IMR-90 (cell line): ENCODE measurements at regions not wholly inside any gene's neighbourhood (a gene's known extent, or its start where the extent isn't known, plus 50 kb on each side); places are given as distances from the start of the nearest gene placed in this dataset.

Experiments
- ATAC-seq: fragments of 200-7000 bp; cut with Tn5 transposase; 2 replicates; pipeline ENCODE4 v1.9.1; 2020; ENCODE audit warnings: low read depth, mild to moderate bottlenecking, moderate library complexity
- BruUV-seq: library from RNA; stranded (reverse); fragments of 400-500 nt; replicated peaks from 2 replicates; lab custom pipeline; 2021; lab: Mats Ljungman, UMichigan
- CTCF ChIA-PET: fragments of 300-600 bp; formaldehyde crosslinking; extraction: SDS; loops from one replicate; lab custom pipeline; 2021; ENCODE audit warnings: antibody characterized with exemption; lab: Yijun Ruan, JAX
- POLR2A ChIA-PET: fragments of 300-600 bp; sonication (Branson Sonifier 250); formaldehyde crosslinking; loops from one replicate; lab custom pipeline; 2022; ENCODE audit warnings: antibody characterized with exemption; ENCODE audit not compliant: unreplicated experiment; lab: Charles Lee
- DNase-seq: peaks from one replicate; pipeline ENCODE4 v3.0.0; 2013
- H2AFZ ChIP-seq: replicated peaks from 2 replicates; pipeline ENCODE3; 2013; ENCODE audit warnings: low read length, mild to moderate bottlenecking; ENCODE audit not compliant: poor library complexity
- H2AK5ac ChIP-seq: 2 replicates; pipeline ENCODE4 v1.6.1; 2013; ENCODE audit warnings: low read depth, low read length, inconsistent platforms
- H2AK9ac ChIP-seq: replicated peaks from 2 replicates; pipeline ENCODE3; 2013; ENCODE audit warnings: mild to moderate bottlenecking, low read depth, low read length, moderate library complexity; ENCODE audit not compliant: poor library complexity
- H2BK120ac ChIP-seq: 2 replicates; pipeline ENCODE4 v1.6.1; 2013; ENCODE audit warnings: low read depth, low read length, inconsistent platforms
- H2BK15ac ChIP-seq: 3 replicates; pipeline ENCODE4 v1.6.1; 2013; ENCODE audit warnings: low read depth, low read length, inconsistent platforms
- H2BK20ac ChIP-seq: 2 replicates; pipeline ENCODE4 v1.6.1; 2013; ENCODE audit warnings: low read depth, mild to moderate bottlenecking, inconsistent platforms, low read length, moderate library complexity
- H2BK5ac ChIP-seq: 2 replicates; pipeline ENCODE4 v1.6.1; 2013; ENCODE audit warnings: mild to moderate bottlenecking, low read depth, low read length, inconsistent platforms; ENCODE audit not compliant: poor library complexity, severe bottlenecking
- H3K14ac ChIP-seq: replicated peaks from 2 replicates; pipeline ENCODE4 v1.6.1; 2013; ENCODE audit warnings: low read depth, low read length, inconsistent platforms
- H3K18ac ChIP-seq: 2 replicates; pipeline ENCODE4 v1.6.1; 2013; ENCODE audit warnings: low read depth, low read length, control low read depth
- H3K23ac ChIP-seq: 2 replicates; pipeline ENCODE4 v1.6.1; 2013; ENCODE audit warnings: low read depth, low read length, inconsistent platforms
- H3K27ac ChIP-seq: 2 replicates; pipeline ENCODE4 v1.5.1; 2013; ENCODE audit warnings: mild to moderate bottlenecking, control low read depth, low read length; ENCODE audit not compliant: insufficient read depth
- H3K27me3 ChIP-seq: 2 replicates; pipeline ENCODE4 v1.6.1; 2013; ENCODE audit warnings: low read length; ENCODE audit not compliant: control insufficient read depth, insufficient read depth
- H3K36me3 ChIP-seq: 2 replicates; pipeline ENCODE4 v1.6.1; 2013; ENCODE audit warnings: low read length, mixed read lengths; ENCODE audit not compliant: control insufficient read depth, insufficient read depth
- H3K4ac ChIP-seq: 2 replicates; pipeline ENCODE4 v1.6.1; 2013; ENCODE audit warnings: low read depth, low read length, inconsistent platforms
- H3K4me1 ChIP-seq: 2 replicates; pipeline ENCODE4 v1.6.1; 2013; ENCODE audit warnings: low read length, mixed read lengths; ENCODE audit not compliant: control insufficient read depth, insufficient read depth
- H3K4me2 ChIP-seq: 2 replicates; pipeline ENCODE4 v1.6.1; 2013; ENCODE audit warnings: low read depth, mild to moderate bottlenecking, control low read depth, low read length, moderate library complexity
- H3K4me3 ChIP-seq: 2 replicates; pipeline ENCODE4 v1.5.1; 2013; ENCODE audit warnings: low read depth, mild to moderate bottlenecking, control low read depth, low read length, moderate library complexity; ENCODE audit not compliant: insufficient read depth
- H3K56ac ChIP-seq: 2 replicates; pipeline ENCODE4 v1.6.1; 2013; ENCODE audit warnings: low read length, inconsistent platforms; ENCODE audit not compliant: insufficient read depth; ENCODE audit errors: extremely low read depth
- H3K79me1 ChIP-seq, 2 experiments: 2 replicates each; pipeline ENCODE4 v1.6.1; 2013; ENCODE audit warnings: low read length in 2 of 2, inconsistent platforms in 1 of 2, low read depth in 1 of 2
- H3K9ac ChIP-seq: 2 replicates; pipeline ENCODE4 v1.6.1; 2013; ENCODE audit warnings: low read depth, low read length, control low read depth
- H3K9me1 ChIP-seq: 2 replicates; pipeline ENCODE4 v1.6.1; 2013; ENCODE audit warnings: low read length, inconsistent platforms; ENCODE audit not compliant: insufficient read depth
- H3K9me3 ChIP-seq: 2 replicates; pipeline ENCODE4 v1.6.1; 2013; ENCODE audit warnings: low read length; ENCODE audit not compliant: control insufficient read depth, insufficient read depth
- H4K20me1 ChIP-seq: 2 replicates; pipeline ENCODE4 v1.6.1; 2013; ENCODE audit warnings: low read length, inconsistent platforms; ENCODE audit not compliant: insufficient read depth
- H4K5ac ChIP-seq: 2 replicates; pipeline ENCODE4 v1.6.1; 2013; ENCODE audit warnings: mild to moderate bottlenecking, low read depth, low read length, control low read depth
- H4K8ac ChIP-seq, 2 experiments: 2 replicates each; pipeline ENCODE4 v1.6.1; 2013; ENCODE audit warnings: low read depth in 2 of 2, low read length in 2 of 2, control low read depth in 1 of 2, inconsistent platforms in 1 of 2
- H4K91ac ChIP-seq: 2 replicates; pipeline ENCODE4 v1.6.1; 2013; ENCODE audit warnings: low read depth, low read length, inconsistent platforms; ENCODE audit not compliant: insufficient read depth
- CTCF ChIP-seq: conservative IDR thresholded peaks from 2 replicates; pipeline ENCODE4 v1.5.1; 2012; ENCODE audit warnings: mild to moderate bottlenecking, low read depth, low read length, improper control_type of control experiment
- dilution Hi-C: fragments of 300-500 bp; cut with HindIII; formaldehyde crosslinking; loops from one replicate; pipeline ENCODE4 v1.14.3; 2018; ENCODE audit warnings: low sequenced_read_pairs; ENCODE audit not compliant: unreplicated experiment
- in situ Hi-C: fragments of 300-500 bp; cut with MboI; formaldehyde crosslinking; loops from 3 replicates; pipeline ENCODE4 v1.14.3; 2019; ENCODE audit warnings: low sequenced_read_pairs, inconsistent platforms, mixed read lengths
- intact Hi-C: fragments of 100-400 bp; cut with micrococcal nuclease; formaldehyde crosslinking; loops from 2 replicates; pipeline ENCODE4 v1.10.0; 2022

- Histone ChIP-seq H2BK20ac (no peak overlapping the region), H3K79me1 (no peaks in the 10 kb centered on the region), H3K14ac (no peak overlapping the region), H3K18ac (no peak overlapping the region), H4K5ac (no peak overlapping the region), H3K36me3 (no peaks in the 10 kb centered on the region), H2AK9ac (no peak overlapping the region), H3K27ac (no peak overlapping the region), H4K91ac (no peak overlapping the region), H2BK15ac (no peak overlapping the region), H3K4me1 (no peaks in the 10 kb centered on the region), H2BK120ac (no peak overlapping the region), H3K4me3 (no peak overlapping the region), H2BK5ac (no peak overlapping the region), H4K8ac (no peak overlapping the region), H3K9me3 (no peaks in the 10 kb centered on the region), H3K4me2 (no peak overlapping the region), H3K9ac (no peak overlapping the region), H4K20me1 (no peaks in the 10 kb centered on the region), H3K23ac (no peak overlapping the region), H3K27me3 (no peaks in the 10 kb centered on the region), H3K56ac (no peak overlapping the region), H3K4ac (no peak overlapping the region), H3K9me1 (no peaks in the 10 kb centered on the region), H2AK5ac (no peak overlapping the region), H2AFZ (no peak overlapping the region)
- POLR2A ChIA-PET, result no interaction called here
- intact Hi-C loops, result no loop called here
- DNase-seq, result no peak
- in situ Hi-C loops, result no loop called here
- no TSS peak for BruUV-seq
- CTCF ChIA-PET, result interaction anchor here (0.7 to 0.8 kb wide), 2 partner anchors 1087 to 1282 kb away, joined by 3 to 4 read pairs; no protein-coding TSS in a partner anchor
- no peak for ATAC-seq
- dilution Hi-C loops, result no loop called here
- TF ChIP-seq CTCF, result no peak
These were observed 1357.0 kb upstream of the GOT2 start for GRCh38 chr16:60091071-60091470.
